ENCODE measurements at regions not wholly inside any gene's neighbourhood (a gene's known extent, or its start where the extent isn't known, plus 50 kb on each side); places are given as distances from the start of the nearest gene placed in this dataset.

DNA sequence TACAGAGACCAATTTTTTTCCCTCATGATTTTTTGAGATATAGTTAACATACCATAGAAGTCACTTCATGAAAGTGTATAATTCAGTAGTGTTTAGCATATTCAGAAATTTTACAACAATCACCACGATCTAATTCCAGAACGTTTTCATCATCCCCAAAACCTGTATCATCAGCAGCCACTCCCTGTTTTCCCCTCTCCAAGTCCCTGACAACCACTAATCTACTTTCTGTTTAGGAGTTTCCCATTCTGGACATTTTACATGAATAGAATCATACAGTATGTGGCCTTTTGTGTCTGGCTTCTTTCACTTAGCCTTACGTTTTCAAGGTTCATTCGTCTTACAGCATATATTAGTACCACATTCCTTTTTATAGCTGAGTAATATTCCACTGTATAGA is 204.2 kb upstream of the PLD5 start:
- no peak overlapping the region for H3K4me3 ChIP-seq (ENCODE audit: low read length)
- no peaks in the 10 kb centered on the region for H3K27me3 ChIP-seq (ENCODE audit: control insufficient read depth, insufficient read depth, low read length)
- H3K9ac ChIP-seq (ENCODE audit: low read depth, low read length), result no peak overlapping the region
- H3K4me1 ChIP-seq (ENCODE audit: control insufficient read depth, insufficient read depth, low read length), result no peaks in the 10 kb centered on the region
- H3K36me3 ChIP-seq (ENCODE audit: insufficient read depth, low read length), result no peaks in the 10 kb centered on the region
- no peak overlapping the region for H3K4me2 ChIP-seq (ENCODE audit: low read length)
- H3K9me3 ChIP-seq (replicated peaks; ENCODE audit: low read length), result no peaks in the 10 kb centered on the region

DNA sequence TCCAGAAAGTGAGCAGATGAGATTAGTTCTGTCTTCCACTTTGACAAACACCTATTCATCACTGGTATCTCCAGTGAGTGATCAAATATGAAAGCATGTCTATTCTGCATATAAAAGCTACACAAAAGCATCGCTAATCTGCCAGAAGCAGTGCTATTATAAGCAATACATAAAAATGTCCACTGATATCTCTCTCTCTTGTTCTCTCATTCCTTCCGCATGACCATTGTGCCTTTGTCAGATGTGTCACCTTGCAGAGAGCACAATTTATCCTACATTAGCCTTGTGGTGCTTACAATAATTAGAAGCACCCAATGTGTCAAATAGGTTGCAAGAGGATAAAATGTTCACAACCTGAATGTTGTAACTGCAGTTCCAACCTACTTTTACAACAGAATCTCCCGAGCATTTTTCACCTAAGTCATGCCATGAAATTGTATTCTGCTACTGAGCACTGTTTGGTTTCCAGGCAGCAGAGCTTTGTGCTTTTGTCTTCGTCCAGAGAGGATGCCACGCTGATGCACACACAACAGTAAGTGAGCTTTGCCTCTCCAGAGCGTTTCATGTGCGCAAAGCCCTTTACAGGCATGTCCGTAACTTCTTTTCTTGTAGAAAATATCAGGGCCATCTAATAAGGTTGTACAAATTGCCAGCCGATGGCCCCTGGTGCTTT is 198.7 kb upstream of the PLD5 start:
- H3K4me1 ChIP-seq (ENCODE audit: control insufficient read depth, insufficient read depth, low read length), result no peaks in the 10 kb centered on the region
- H3K4me2 ChIP-seq (ENCODE audit: low read length), result no peak overlapping the region

DNA sequence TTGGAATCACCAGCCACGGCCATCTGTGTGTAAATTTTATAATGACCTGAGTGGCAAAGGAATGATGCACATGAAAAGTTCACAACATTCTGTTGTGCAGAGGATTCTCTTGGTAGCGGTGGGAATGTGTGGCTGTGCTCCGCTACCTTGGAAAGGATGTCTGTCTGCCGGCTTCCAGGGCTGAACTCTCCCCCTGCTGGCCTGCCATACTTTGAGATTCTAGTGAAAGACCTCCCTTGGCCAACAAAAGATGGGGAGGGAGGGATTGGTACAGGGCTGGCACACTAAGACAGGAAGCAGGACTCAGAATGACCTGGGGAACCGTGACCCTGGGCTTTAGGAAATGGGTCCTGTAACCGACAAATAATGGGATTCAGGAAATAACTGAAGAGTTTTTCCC is 194.5 kb upstream of the PLD5 start:
- Histone ChIP-seq H3K4me2 (ENCODE audit: low read length) (no peak overlapping the region), H3K9ac (ENCODE audit: low read depth, low read length) (no peak overlapping the region), H3K4me3 (ENCODE audit: low read length) (no peak overlapping the region), H3K4me1 (ENCODE audit: control insufficient read depth, insufficient read depth, low read length) (no peaks in the 10 kb centered on the region), H3K36me3 (ENCODE audit: insufficient read depth, low read length) (no peaks in the 10 kb centered on the region), H3K9me3 (replicated peaks; ENCODE audit: low read length) (no peaks in the 10 kb centered on the region), H3K27me3 (ENCODE audit: control insufficient read depth, insufficient read depth, low read length) (no peaks in the 10 kb centered on the region)

More for the DNA sequence above, 198.7 kb upstream of the PLD5 start:
- Histone ChIP-seq H3K36me3 (ENCODE audit: insufficient read depth, low read length) (no peaks in the 10 kb centered on the region), H3K27me3 (ENCODE audit: control insufficient read depth, insufficient read depth, low read length) (no peaks in the 10 kb centered on the region), H3K4me3 (ENCODE audit: low read length) (no peak overlapping the region), H3K9me3 (replicated peaks; ENCODE audit: low read length) (no peaks in the 10 kb centered on the region), H3K9ac (ENCODE audit: low read depth, low read length) (no peak overlapping the region)

DNA sequence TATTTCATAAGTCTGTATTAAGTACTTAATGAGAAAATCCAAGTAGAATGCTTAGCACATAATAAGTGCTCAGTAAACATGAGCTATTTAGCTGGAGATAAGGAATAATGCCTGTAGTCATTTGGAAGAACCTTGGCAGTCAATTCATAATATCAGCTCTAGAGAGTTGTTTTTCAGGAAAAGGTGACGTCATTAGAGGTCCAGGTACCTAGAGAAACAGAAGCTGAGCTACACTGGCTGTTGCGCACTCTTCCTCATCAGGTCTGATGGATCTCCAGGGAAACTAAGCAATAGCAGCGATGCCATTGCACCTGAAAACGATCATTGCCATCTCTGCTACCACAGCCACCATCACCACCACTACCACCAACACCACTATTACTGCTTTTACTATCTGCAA is 187.8 kb upstream of the PLD5 start:
- no peak overlapping the region for H3K9ac ChIP-seq (ENCODE audit: low read depth, low read length)
- H3K9me3 ChIP-seq (replicated peaks; ENCODE audit: low read length), result no peaks in the 10 kb centered on the region
- H3K36me3 ChIP-seq (ENCODE audit: insufficient read depth, low read length), result no peaks in the 10 kb centered on the region
- H3K4me2 ChIP-seq (ENCODE audit: low read length), result no peak overlapping the region
- no peak overlapping the region for H3K4me3 ChIP-seq (ENCODE audit: low read length)
- H3K4me1 ChIP-seq (ENCODE audit: control insufficient read depth, insufficient read depth, low read length), result no peaks in the 10 kb centered on the region
- H3K27me3 ChIP-seq (ENCODE audit: control insufficient read depth, insufficient read depth, low read length), result no peaks in the 10 kb centered on the region

DNA sequence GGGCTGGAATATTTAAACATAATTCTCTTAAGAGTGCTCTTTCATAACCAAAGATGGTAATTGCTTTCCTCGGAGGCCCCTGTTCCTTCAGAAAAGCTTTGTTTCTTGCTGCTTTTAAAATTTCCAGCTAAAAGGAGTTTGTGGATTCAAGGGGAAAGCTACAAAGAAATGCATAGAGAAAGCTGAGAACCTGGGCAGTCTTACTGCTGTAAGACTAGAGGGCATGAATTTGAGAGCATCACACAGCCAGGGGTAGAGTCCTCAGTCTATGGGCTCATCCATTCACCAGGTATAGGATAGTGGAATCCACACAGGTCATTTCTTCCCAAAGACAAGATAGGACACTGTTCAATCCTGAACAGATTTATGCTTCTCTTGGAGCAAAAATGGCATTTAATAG is 186.3 kb upstream of the PLD5 start:
- Histone ChIP-seq H3K4me3 (ENCODE audit: low read length) (no peak overlapping the region), H3K9ac (ENCODE audit: low read depth, low read length) (no peak overlapping the region), H3K4me1 (ENCODE audit: control insufficient read depth, insufficient read depth, low read length) (no peaks in the 10 kb centered on the region), H3K36me3 (ENCODE audit: insufficient read depth, low read length) (no peaks in the 10 kb centered on the region), H3K4me2 (ENCODE audit: low read length) (no peak overlapping the region), H3K9me3 (replicated peaks; ENCODE audit: low read length) (no peaks in the 10 kb centered on the region), H3K27me3 (ENCODE audit: control insufficient read depth, insufficient read depth, low read length) (no peaks in the 10 kb centered on the region)

DNA sequence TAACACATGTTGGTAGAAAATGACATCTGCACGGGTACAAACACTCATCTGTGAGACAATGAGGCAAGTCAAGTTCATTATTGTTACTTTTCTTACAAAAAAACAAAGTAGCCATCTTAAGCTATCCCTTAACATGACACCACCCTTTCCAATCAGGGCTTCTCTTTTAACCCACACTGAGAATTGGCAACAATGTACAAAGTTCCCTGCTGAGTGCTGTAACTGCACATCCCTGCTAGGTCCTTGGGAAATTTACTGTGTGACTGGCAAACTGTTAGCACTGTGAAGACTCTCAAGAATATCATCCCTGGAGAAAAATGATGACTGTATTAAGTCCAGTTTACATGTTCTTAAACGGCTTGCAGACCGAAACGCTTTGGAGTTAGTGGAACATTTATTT is 185.8 kb upstream of the PLD5 start:
- no peaks in the 10 kb centered on the region for H3K9me3 ChIP-seq (replicated peaks; ENCODE audit: low read length)
- no peak overlapping the region for H3K4me3 ChIP-seq (ENCODE audit: low read length)
- no peaks in the 10 kb centered on the region for H3K27me3 ChIP-seq (ENCODE audit: control insufficient read depth, insufficient read depth, low read length)
- H3K9ac ChIP-seq (ENCODE audit: low read depth, low read length), result no peak overlapping the region
- no peaks in the 10 kb centered on the region for H3K4me1 ChIP-seq (ENCODE audit: control insufficient read depth, insufficient read depth, low read length)
- H3K4me2 ChIP-seq (ENCODE audit: low read length), result no peak overlapping the region
- H3K36me3 ChIP-seq (ENCODE audit: insufficient read depth, low read length), result no peaks in the 10 kb centered on the region

DNA sequence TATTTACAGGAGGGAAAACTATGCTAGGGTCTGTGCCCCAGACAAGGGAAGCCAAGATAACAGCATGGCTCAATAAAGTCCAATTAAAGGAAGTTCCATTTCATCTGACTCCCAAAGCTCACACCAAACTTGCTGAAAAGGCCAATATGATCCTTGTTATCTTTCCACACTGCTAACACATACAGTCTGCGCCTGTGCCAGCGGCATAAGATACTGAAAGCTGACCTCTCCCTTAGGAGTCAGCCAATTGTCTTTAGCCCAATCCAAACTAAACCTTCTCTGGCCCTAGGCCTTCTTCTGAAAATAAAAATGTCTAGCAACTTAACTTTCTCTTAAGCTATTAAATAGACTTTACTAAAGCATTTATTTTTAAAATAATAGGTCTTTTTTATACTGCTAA is 179.0 kb upstream of the PLD5 start:
- no peak overlapping the region for H3K4me3 ChIP-seq (ENCODE audit: low read length)
- no peaks in the 10 kb centered on the region for H3K4me1 ChIP-seq (ENCODE audit: control insufficient read depth, insufficient read depth, low read length)
- no peaks in the 10 kb centered on the region for H3K36me3 ChIP-seq (ENCODE audit: insufficient read depth, low read length)
- no peaks in the 10 kb centered on the region for H3K9me3 ChIP-seq (replicated peaks; ENCODE audit: low read length)
- no peak overlapping the region for H3K4me2 ChIP-seq (ENCODE audit: low read length)
- no peaks in the 10 kb centered on the region for H3K27me3 ChIP-seq (ENCODE audit: control insufficient read depth, insufficient read depth, low read length)
- no peak overlapping the region for H3K9ac ChIP-seq (ENCODE audit: low read depth, low read length)

DNA sequence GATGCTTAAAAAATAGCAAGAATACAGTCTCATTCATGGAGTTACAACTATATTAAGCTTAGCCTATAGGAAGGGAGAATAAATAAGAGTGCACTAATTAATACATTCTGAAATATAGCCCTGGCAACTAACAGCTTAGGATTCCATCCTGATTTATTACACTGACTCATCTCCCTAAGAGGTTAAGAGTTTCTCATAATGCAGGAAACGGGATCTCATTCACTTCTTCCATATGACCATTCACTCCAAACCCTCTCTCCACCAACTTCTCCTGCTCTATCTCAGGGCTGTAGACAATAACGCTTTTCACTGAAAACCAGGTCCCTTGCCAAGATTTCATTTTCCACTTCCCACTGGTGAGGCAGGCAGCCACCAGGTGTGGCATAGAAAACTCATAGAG is 168.5 kb upstream of the PLD5 start:
- Histone ChIP-seq H3K27me3 (ENCODE audit: control insufficient read depth, insufficient read depth, low read length) (no peaks in the 10 kb centered on the region), H3K4me2 (ENCODE audit: low read length) (no peak overlapping the region), H3K9me3 (replicated peaks; ENCODE audit: low read length) (no peaks in the 10 kb centered on the region), H3K4me1 (ENCODE audit: control insufficient read depth, insufficient read depth, low read length) (peaks cover 4% of the 10 kb centered on the region), H3K4me3 (ENCODE audit: low read length) (no peak overlapping the region), H3K36me3 (ENCODE audit: insufficient read depth, low read length) (no peaks in the 10 kb centered on the region), H3K9ac (ENCODE audit: low read depth, low read length) (no peak overlapping the region)

DNA sequence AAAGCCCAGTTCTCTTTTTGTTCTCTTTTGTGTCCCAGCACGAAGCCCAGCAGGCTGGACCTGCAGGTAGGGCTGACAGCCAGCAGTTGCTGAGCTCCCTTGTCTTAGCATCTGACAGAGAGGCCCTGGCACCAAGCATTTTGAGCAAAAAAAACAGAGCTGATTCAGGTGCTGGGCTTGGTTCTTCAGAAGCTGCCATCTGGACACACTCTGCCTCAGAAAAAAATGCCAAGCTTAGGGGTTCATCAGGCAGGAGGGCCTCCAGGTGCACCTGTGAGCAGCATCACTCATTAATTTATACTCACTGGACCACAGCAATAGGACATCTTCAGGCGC is 167.1 kb upstream of the PLD5 start:
- Histone ChIP-seq H3K9me3 (replicated peaks; ENCODE audit: low read length) (no peaks in the 10 kb centered on the region), H3K36me3 (ENCODE audit: insufficient read depth, low read length) (no peaks in the 10 kb centered on the region), H3K27me3 (ENCODE audit: control insufficient read depth, insufficient read depth, low read length) (no peaks in the 10 kb centered on the region), H3K4me1 (ENCODE audit: control insufficient read depth, insufficient read depth, low read length) (no peaks in the 10 kb centered on the region), H3K9ac (ENCODE audit: low read depth, low read length) (no peak overlapping the region), H3K4me2 (ENCODE audit: low read length) (no peak overlapping the region), H3K4me3 (ENCODE audit: low read length) (no peak overlapping the region)

DNA sequence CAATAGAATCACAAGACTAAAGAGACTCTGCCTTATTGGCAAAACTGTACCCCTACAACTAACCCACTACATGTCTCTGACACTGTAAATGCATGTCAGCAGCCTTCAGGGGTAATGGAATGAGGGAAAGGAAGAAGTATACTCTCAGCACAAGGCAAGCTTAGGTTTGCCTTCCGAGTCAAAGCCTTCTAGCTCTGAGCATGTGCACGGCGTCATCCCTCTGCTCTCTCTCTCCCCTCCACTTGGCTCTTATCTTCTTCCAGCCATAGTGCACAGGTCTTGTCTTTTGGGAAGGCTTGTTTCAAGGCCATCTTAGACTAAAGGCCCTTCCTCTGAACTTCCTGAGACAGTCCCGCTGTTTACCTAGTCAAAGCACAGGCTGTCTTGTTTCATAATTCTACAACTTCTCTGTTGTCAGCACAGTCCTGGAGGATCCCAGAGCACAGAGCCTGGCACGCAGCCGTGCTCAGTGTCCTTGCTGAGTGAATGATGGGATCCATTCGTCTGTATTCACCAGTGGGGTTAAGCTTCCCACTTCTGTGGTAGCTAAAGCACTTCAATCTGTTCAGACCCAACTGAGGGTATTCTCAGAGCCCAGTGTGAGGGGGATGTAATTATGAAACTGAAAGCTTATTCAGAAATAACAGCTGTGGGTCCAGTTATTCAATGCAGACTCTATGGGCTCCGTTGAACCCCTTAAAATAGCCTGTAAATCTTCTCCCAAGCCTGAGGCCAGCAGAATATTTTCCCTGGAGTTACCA is 166.5 kb upstream of the PLD5 start:
- H3K9ac ChIP-seq (ENCODE audit: low read depth, low read length), result no peak overlapping the region
- H3K4me3 ChIP-seq (ENCODE audit: low read length), result no peak overlapping the region
- H3K4me2 ChIP-seq (ENCODE audit: low read length), result no peak overlapping the region
- no peaks in the 10 kb centered on the region for H3K9me3 ChIP-seq (replicated peaks; ENCODE audit: low read length)
- H3K36me3 ChIP-seq (ENCODE audit: insufficient read depth, low read length), result no peaks in the 10 kb centered on the region
- no peaks in the 10 kb centered on the region for H3K27me3 ChIP-seq (ENCODE audit: control insufficient read depth, insufficient read depth, low read length)
- H3K4me1 ChIP-seq (ENCODE audit: control insufficient read depth, insufficient read depth, low read length), result no peaks in the 10 kb centered on the region

DNA sequence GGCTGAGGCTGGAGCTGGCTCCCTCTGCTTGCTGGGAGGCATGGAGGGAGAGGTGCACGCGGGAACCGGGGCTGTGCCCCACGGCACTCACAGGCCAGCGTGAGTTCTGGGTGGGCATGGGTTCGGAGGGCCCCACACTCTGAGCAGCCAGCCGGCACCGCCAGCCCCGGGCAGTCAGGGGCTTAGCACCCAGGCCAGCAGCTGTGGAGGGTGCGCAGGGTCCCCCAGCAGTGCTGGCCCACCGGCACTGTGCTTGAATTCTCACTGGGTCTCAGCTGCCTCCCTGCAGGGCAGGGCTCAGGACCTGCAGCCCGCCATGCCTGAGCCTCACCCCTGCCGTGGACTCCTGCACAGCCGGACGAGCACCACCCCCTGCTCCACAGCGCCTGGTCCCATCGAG is 164.9 kb upstream of the PLD5 start:
- Histone ChIP-seq H3K4me1 (ENCODE audit: control insufficient read depth, insufficient read depth, low read length) (no peaks in the 10 kb centered on the region), H3K4me2 (ENCODE audit: low read length) (no peak overlapping the region), H3K9me3 (replicated peaks; ENCODE audit: low read length) (no peaks in the 10 kb centered on the region), H3K9ac (ENCODE audit: low read depth, low read length) (no peak overlapping the region), H3K36me3 (ENCODE audit: insufficient read depth, low read length) (no peaks in the 10 kb centered on the region), H3K4me3 (ENCODE audit: low read length) (no peak overlapping the region), H3K27me3 (ENCODE audit: control insufficient read depth, insufficient read depth, low read length) (no peaks in the 10 kb centered on the region)

DNA sequence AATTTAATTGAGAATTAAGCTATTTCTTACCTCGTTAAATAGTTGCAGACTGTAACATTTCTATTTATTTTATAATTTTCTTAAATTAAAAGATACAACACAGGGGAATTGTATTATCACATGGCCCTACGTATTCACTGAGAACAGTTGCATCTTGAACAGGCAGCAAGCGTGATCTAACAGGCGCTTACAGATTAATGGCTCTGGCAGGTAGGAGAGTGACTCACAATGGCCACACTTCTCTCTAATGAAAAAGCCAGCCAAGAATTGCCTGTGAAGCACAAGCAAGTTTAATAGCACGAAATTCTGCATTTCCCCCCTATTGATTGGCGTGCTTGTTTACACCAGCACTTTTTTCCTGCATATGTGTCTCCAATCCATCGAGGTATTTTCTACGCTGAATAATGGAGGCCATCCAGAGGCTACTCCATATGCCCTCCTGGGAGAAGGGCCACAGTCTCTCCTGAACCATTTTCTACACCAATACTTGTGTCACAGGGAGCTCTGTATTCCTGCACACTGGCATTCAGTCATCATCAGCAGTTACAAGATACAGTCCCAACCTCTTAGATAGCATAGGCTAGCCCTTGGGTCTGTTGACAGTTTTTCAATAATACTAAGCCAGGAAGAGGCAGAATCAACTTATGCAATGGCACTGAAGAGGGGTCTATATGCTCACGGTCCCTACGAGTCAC is 150.6 kb upstream of the PLD5 start:
- no peaks in the 10 kb centered on the region for H3K27me3 ChIP-seq (ENCODE audit: control insufficient read depth, insufficient read depth, low read length)
- H3K9ac ChIP-seq (ENCODE audit: low read depth, low read length), result no peak overlapping the region
- no peaks in the 10 kb centered on the region for H3K9me3 ChIP-seq (replicated peaks; ENCODE audit: low read length)
- no peaks in the 10 kb centered on the region for H3K4me1 ChIP-seq (ENCODE audit: control insufficient read depth, insufficient read depth, low read length)
- no peaks in the 10 kb centered on the region for H3K36me3 ChIP-seq (ENCODE audit: insufficient read depth, low read length)
- no peak overlapping the region for H3K4me3 ChIP-seq (ENCODE audit: low read length)
- H3K4me2 ChIP-seq (ENCODE audit: low read length), result no peak overlapping the region

Measured in skeletal muscle satellite cell (primary cell).